Osteocyte (in vitro differentiated cells): ENCODE measurements at regions not wholly inside any gene's neighbourhood (a gene's known extent, or its start where the extent isn't known, plus 50 kb on each side); places are given as distances from the start of the nearest gene placed in this dataset.

Source experiments
- DNase-seq: peaks from one replicate; pipeline ENCODE4 v3.0.0; 2021; ENCODE audit warnings: mixed read lengths; ENCODE audit not compliant: unreplicated experiment; ENCODE audit errors: extremely low spot score
- H3K27ac Mint-ChIP-seq: one replicate; pipeline ENCODE4 v1.8.0; 2021; ENCODE audit warnings: mild to moderate bottlenecking, mixed read lengths; ENCODE audit not compliant: unreplicated experiment
- H3K27me3 Mint-ChIP-seq: one replicate; pipeline ENCODE4 v1.8.0; 2021; ENCODE audit warnings: mixed read lengths; ENCODE audit not compliant: unreplicated experiment
- H3K36me3 Mint-ChIP-seq: one replicate; pipeline ENCODE4 v1.8.0; 2021; ENCODE audit warnings: mixed read lengths; ENCODE audit not compliant: unreplicated experiment
- H3K4me1 Mint-ChIP-seq: one replicate; pipeline ENCODE4 v1.8.0; 2021; ENCODE audit warnings: mixed read lengths; ENCODE audit not compliant: unreplicated experiment
- H3K4me3 Mint-ChIP-seq: one replicate; pipeline ENCODE4 v1.8.0; 2021; ENCODE audit warnings: mild to moderate bottlenecking, moderate library complexity, mixed read lengths; ENCODE audit not compliant: unreplicated experiment
- H3K9me3 Mint-ChIP-seq: one replicate; pipeline ENCODE4 v1.8.0; 2021; ENCODE audit warnings: mixed read lengths; ENCODE audit not compliant: unreplicated experiment
- CTCF ChIP-seq: fragments of 200-600 bp; sonication (generic); IDR thresholded peaks from 2 replicates; pipeline ENCODE4 v1.5.0; 2021; ENCODE audit warnings: antibody characterized with exemption, mild to moderate bottlenecking, moderate library complexity

GRCh38 chr12:90501412-90501811, 453.6 kb downstream of the CCER1 start:
- H3K9me3 Mint-ChIP-seq = no peaks in the 10 kb centered on the region
- no peak for TF ChIP-seq CTCF
- no peaks in the 10 kb centered on the region for H3K27me3 Mint-ChIP-seq
- no peak overlapping the region for H3K4me3 Mint-ChIP-seq
- peaks cover 4% of the 10 kb centered on the region for H3K4me1 Mint-ChIP-seq
- H3K27ac Mint-ChIP-seq = no peak overlapping the region
- H3K36me3 Mint-ChIP-seq = no peaks in the 10 kb centered on the region
- no peak for DNase-seq

- H3K36me3 Mint-ChIP-seq = no peaks in the 10 kb centered on the region
- peaks cover 4% of the 10 kb centered on the region for H3K4me1 Mint-ChIP-seq
- no peak overlapping the region for H3K27ac Mint-ChIP-seq
- no peak overlapping the region for H3K4me3 Mint-ChIP-seq
- H3K9me3 Mint-ChIP-seq = no peaks in the 10 kb centered on the region
- no peak for DNase-seq
- no peaks in the 10 kb centered on the region for H3K27me3 Mint-ChIP-seq
- TF ChIP-seq CTCF = no peak
Observed at GRCh38 chr12:90499795-90500194, 455.2 kb downstream of the CCER1 start.

- H3K4me1 Mint-ChIP-seq = peaks cover 4% of the 10 kb centered on the region
- H3K9me3 Mint-ChIP-seq = no peaks in the 10 kb centered on the region
- TF ChIP-seq CTCF = no peak
- H3K27me3 Mint-ChIP-seq = no peaks in the 10 kb centered on the region
- no peak overlapping the region for H3K4me3 Mint-ChIP-seq
- DNase-seq = no peak
- no peaks in the 10 kb centered on the region for H3K36me3 Mint-ChIP-seq
- H3K27ac Mint-ChIP-seq = no peak overlapping the region
Observed at GRCh38 chr12:90497923-90498545, 456.9 kb downstream of the CCER1 start.

- H3K27me3 Mint-ChIP-seq = no peaks in the 10 kb centered on the region
- TF ChIP-seq CTCF = no peak
- no peak for DNase-seq
- H3K9me3 Mint-ChIP-seq = no peaks in the 10 kb centered on the region
- H3K4me3 Mint-ChIP-seq = no peak overlapping the region
- no peaks in the 10 kb centered on the region for H3K36me3 Mint-ChIP-seq
- H3K27ac Mint-ChIP-seq = no peak overlapping the region
- H3K4me1 Mint-ChIP-seq = no peaks in the 10 kb centered on the region
Observed at GRCh38 chr12:90490355-90490754, 464.6 kb downstream of the CCER1 start.

- Mint-ChIP-seq H3K27me3 (no peaks in the 10 kb centered on the region), H3K27ac (no peak overlapping the region), H3K4me1 (no peaks in the 10 kb centered on the region), H3K9me3 (no peaks in the 10 kb centered on the region), H3K36me3 (no peaks in the 10 kb centered on the region), H3K4me3 (no peak overlapping the region)
- no peak for DNase-seq
- no peak for TF ChIP-seq CTCF
Observed at GRCh38 chr12:90489141-90489540, 465.8 kb downstream of the CCER1 start.
